HL-60 (cell line): ENCODE measurements at regions not wholly inside any gene's neighbourhood (a gene's known extent, or its start where the extent isn't known, plus 50 kb on each side); places are given as distances from the start of the nearest gene placed in this dataset.
"Not testable (repeated sequence)": the region's sequence is repeated elsewhere in the genome, so short reads cannot be mapped to it uniquely, and the experiment has no call there.

ENCODE experiments used
- DNase-seq, 2 experiments: peaks; one replicate each; pipeline ENCODE4 v3.0.0-alpha.2; 2010 to 2020; ENCODE audit warnings: low read depth in 1 of 2, low spot score in 1 of 2
- H3K27ac ChIP-seq: fragments of 250-450 bp; sonication (Bioruptor Pico); replicated peaks from 2 replicates; pipeline ENCODE4 v1.5.1; 2020; ENCODE audit warnings: mild to moderate bottlenecking, moderate library complexity
- H3K27me3 ChIP-seq: fragments of 250-450 bp; sonication (Bioruptor Pico); 2 replicates; pipeline ENCODE4 v1.5.1; 2021; ENCODE audit warnings: mild to moderate bottlenecking, moderate library complexity; ENCODE audit not compliant: insufficient read depth, poor library complexity, severe bottlenecking
- H3K4me3 ChIP-seq: replicated peaks from 2 replicates; pipeline ENCODE4 v1.5.1; 2011; ENCODE audit warnings: mild to moderate bottlenecking, control low read depth, low read length; ENCODE audit not compliant: insufficient read depth
- CTCF ChIP-seq: IDR thresholded peaks from one replicate; pipeline ENCODE4 v1.5.1; 2011; ENCODE audit warnings: low read length, control low read depth, inconsistent platforms; ENCODE audit not compliant: insufficient read depth
- GABPA ChIP-seq: IDR thresholded peaks from 2 replicates; pipeline ENCODE4 v1.6.1; 2012; ENCODE audit warnings: low read depth
- POLR2AphosphoS5 ChIP-seq: IDR thresholded peaks from 2 replicates; pipeline ENCODE4 v1.6.1; 2012; ENCODE audit warnings: low read depth
- REST ChIP-seq: IDR thresholded peaks from 2 replicates; pipeline ENCODE4 v1.6.1; 2012; ENCODE audit warnings: low read depth; ENCODE audit not compliant: insufficient replicate concordance
- SPI1 ChIP-seq: IDR thresholded peaks from 2 replicates; pipeline ENCODE4 v1.6.1; 2012; ENCODE audit warnings: low read depth, mild to moderate bottlenecking, borderline replicate concordance

- no peak for TF ChIP-seq SPI1
- no peak for TF ChIP-seq GABPA
- no peak for TF ChIP-seq CTCF
- no peak for TF ChIP-seq REST
- no peak for TF ChIP-seq POLR2AphosphoS5
- no peak overlapping the region for H3K4me3 ChIP-seq
- DNase-seq, result no peak
These were observed 1082.0 kb downstream of the OLFM4 start for GRCh38 chr13:54110597-54110996.

GRCh38 chr13:54124700-54125099 lies 1096.1 kb downstream of the OLFM4 start:
- H3K4me3 ChIP-seq, result no peak overlapping the region
- DNase-seq, result no peak
- H3K27me3 ChIP-seq, result no peaks in the 10 kb centered on the region
- H3K27ac ChIP-seq, result no peak overlapping the region
- TF ChIP-seq SPI1 (no peak), GABPA (no peak), POLR2AphosphoS5 (no peak), REST (no peak), CTCF (no peak)

More at GRCh38 chr13:54110597-54110996, 1082.0 kb downstream of the OLFM4 start:
- Histone ChIP-seq H3K27ac (no peak overlapping the region), H3K27me3 (no peaks in the 10 kb centered on the region)

- DNase-seq, H3K4me3 ChIP-seq, H3K27ac ChIP-seq, H3K27me3 ChIP-seq: not testable (repeated sequence)
These were observed 1102.3 kb downstream of the OLFM4 start for GRCh38 chr13:54130931-54131330.

GRCh38 chr13:54131433-54131832 lies 1102.8 kb downstream of the OLFM4 start:
- H3K27me3 ChIP-seq, DNase-seq, H3K27ac ChIP-seq, H3K4me3 ChIP-seq: not testable (repeated sequence)

- H3K27ac ChIP-seq, H3K27me3 ChIP-seq, DNase-seq, H3K4me3 ChIP-seq: not testable (repeated sequence)
These were observed 1103.5 kb downstream of the OLFM4 start for GRCh38 chr13:54132127-54132526.

- DNase-seq, H3K27ac ChIP-seq, H3K4me3 ChIP-seq: not testable (repeated sequence)
These were observed 1104.1 kb downstream of the OLFM4 start for GRCh38 chr13:54132720-54133119.

More at GRCh38 chr13:54132720-54133119, 1104.1 kb downstream of the OLFM4 start:
- not testable (repeated sequence) for H3K27me3 ChIP-seq
